Naive thymus-derived CD8-positive, alpha-beta T cell (primary cell): ENCODE measurements at regions not wholly inside any gene's neighbourhood (a gene's known extent, or its start where the extent isn't known, plus 50 kb on each side); places are given as distances from the start of the nearest gene placed in this dataset.
"Not testable (repeated sequence)": the region's sequence is repeated elsewhere in the genome, so short reads cannot be mapped to it uniquely, and the experiment has no call there.

ENCODE experiments used
- ATAC-seq, 2 donors: fragments of 150-1000 bp; cut with Tn5 transposase in 1 of 2; sonication (Bioruptor Pico), chemical (Tn5 transposase) in 1 of 2; 1 replicate in 1 of 2; 2 replicates in 1 of 2; pipeline ENCODE4 v1.10.0; 2021; ENCODE audit warnings: mild to moderate bottlenecking in 2 of 2, moderate library complexity in 2 of 2
- POLR2A ChIA-PET: fragments of 350-600 bp; sonication (Branson Sonifier 250); formaldehyde crosslinking; loops from one replicate; lab custom pipeline; 2021; ENCODE audit warnings: antibody characterized with exemption; lab: Charles Lee
- DNase-seq, 10 donors: peaks; one replicate each; pipeline versions ENCODE4 v3.0.0 to v3.0.0-alpha.2; 2020 to 2022
- H3K27ac Mint-ChIP-seq, 10 donors: one replicate each; pipeline ENCODE4 v1.8.0; 2020 to 2022; ENCODE audit warnings: mild to moderate bottlenecking in 10 of 10, mixed read lengths in 10 of 10, moderate library complexity in 4 of 10, inconsistent platforms in 1 of 10
- H3K27me3 Mint-ChIP-seq, 5 donors: one replicate each; pipeline ENCODE4 v1.8.0; 2021 to 2022; ENCODE audit warnings: mixed read lengths in 5 of 5
- H3K36me3 Mint-ChIP-seq, 3 donors: one replicate each; pipeline ENCODE4 v1.8.0; 2020 to 2022; ENCODE audit warnings: mixed read lengths in 3 of 3, mild to moderate bottlenecking in 2 of 3, inconsistent platforms in 1 of 3
- H3K4me1 Mint-ChIP-seq, 4 donors: one replicate each; pipeline ENCODE4 v1.8.0; 2021 to 2022; ENCODE audit warnings: mixed read lengths in 4 of 4
- H3K4me3 Mint-ChIP-seq, 10 donors: one replicate each; pipeline ENCODE4 v1.8.0; 2020 to 2022; ENCODE audit warnings: mild to moderate bottlenecking in 10 of 10, mixed read lengths in 10 of 10, moderate library complexity in 6 of 10, inconsistent platforms in 1 of 10
- H3K9me3 Mint-ChIP-seq, 9 donors: one replicate each; pipeline ENCODE4 v1.8.0; 2020 to 2022; ENCODE audit warnings: mixed read lengths in 9 of 9, mild to moderate bottlenecking in 3 of 9, inconsistent platforms in 1 of 9, moderate library complexity in 1 of 9

DNA sequence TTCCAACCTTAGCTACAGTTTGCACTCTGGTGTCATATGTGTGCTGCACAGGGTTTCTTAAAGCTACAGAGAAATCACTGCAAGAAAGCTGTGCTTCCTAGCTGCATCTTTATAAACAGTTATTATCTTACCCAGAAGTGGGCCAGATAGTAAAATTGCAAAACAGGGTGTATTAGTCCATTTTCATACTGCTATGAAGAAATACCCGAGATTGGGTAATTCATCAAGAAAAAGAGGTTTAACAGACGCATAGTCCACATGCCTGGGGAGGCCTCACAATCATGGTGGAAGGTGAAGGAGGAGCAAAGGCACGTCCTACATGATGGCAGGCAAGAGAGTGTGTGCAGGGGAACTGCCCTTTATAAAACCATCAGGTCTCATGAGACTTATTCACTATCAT is 92.6 kb upstream of the AGA start:
- POLR2A ChIA-PET, H3K27me3 Mint-ChIP-seq, H3K4me3 Mint-ChIP-seq, H3K27ac Mint-ChIP-seq, H3K36me3 Mint-ChIP-seq, H3K4me1 Mint-ChIP-seq, DNase-seq, ATAC-seq: not testable (repeated sequence)
- peaks cover 0 to 11% (median 3%) of the 10 kb centered on the region in 9 donors for H3K9me3 Mint-ChIP-seq

GRCh38 chr4:177546745-177547144 is 104.5 kb upstream of the AGA start:
- Mint-ChIP-seq H3K9me3 (peaks cover 0 to 2% (median 0%) of the 10 kb centered on the region in 9 donors), H3K4me3 (no peak overlapping the region), H3K36me3 (peaks cover 0 to 2% (median 0%) of the 10 kb centered on the region in 3 donors), H3K27me3 (no peaks in the 10 kb centered on the region), H3K4me1 (peaks cover 0 to 5% (median 1%) of the 10 kb centered on the region in 4 donors), H3K27ac (no peak overlapping the region)
- POLR2A ChIA-PET: no interaction called here
- ATAC-seq (no peak), DNase-seq (peak in 2 of 10 donors; percentile 15 to 17)

- Mint-ChIP-seq H3K27ac (peak overlapping the region in 1 of 10 donors; percentile 50), H3K4me3 (no peak overlapping the region), H3K27me3 (no peaks in the 10 kb centered on the region), H3K4me1 (peaks cover 0 to 5% (median 0%) of the 10 kb centered on the region in 4 donors), H3K36me3 (peaks cover 0 to 2% (median 0%) of the 10 kb centered on the region in 3 donors), H3K9me3 (peaks cover 0 to 2% (median 0%) of the 10 kb centered on the region in 9 donors)
- no peak for DNase-seq
- ATAC-seq: no peak
- POLR2A ChIA-PET: no interaction called here
Observed at GRCh38 chr4:177547985-177548384, 105.7 kb upstream of the AGA start.

DNA sequence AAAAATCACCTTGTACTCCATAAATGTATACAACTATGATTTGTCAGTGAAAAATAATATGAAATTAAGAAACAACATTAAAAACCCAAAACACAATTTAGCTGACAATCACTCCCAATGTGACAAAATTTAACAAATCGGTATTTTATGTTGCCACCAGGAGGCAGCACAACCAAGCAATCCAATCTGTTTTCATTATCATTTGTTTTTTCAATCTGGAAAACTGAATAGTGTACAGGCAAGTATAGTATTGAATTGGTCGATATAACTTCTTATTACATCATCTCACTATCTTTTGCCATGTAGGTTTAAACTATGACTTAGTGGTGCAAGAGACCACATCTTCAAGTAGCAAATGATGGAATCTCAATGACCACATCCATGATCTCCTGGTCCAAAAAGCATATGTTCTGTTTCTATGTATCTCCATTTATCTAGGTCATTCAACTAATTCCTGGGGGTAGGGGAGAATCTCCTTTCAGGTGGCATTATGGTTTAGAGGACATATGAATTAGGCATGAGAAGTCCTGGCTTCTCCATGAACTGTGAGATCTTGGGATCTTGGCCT is 112.9 kb upstream of the AGA start:
- ATAC-seq (no peak), DNase-seq (peak in 3 of 10 donors; percentile 4 to 19 (median 9))
- H3K27ac Mint-ChIP-seq: no peak overlapping the region
- H3K4me1 Mint-ChIP-seq: no peaks in the 10 kb centered on the region
- POLR2A ChIA-PET: no interaction called here
- peaks cover 0 to 2% (median 0%) of the 10 kb centered on the region in 3 donors for H3K36me3 Mint-ChIP-seq
- no peaks in the 10 kb centered on the region for H3K27me3 Mint-ChIP-seq
- peaks cover 0 to 2% (median 0%) of the 10 kb centered on the region in 9 donors for H3K9me3 Mint-ChIP-seq
- no peak overlapping the region for H3K4me3 Mint-ChIP-seq

GRCh38 chr4:177557416-177557815 is 115.2 kb upstream of the AGA start:
- Mint-ChIP-seq H3K36me3 (no peaks in the 10 kb centered on the region), H3K9me3 (no peaks in the 10 kb centered on the region), H3K27ac (no peak overlapping the region), H3K4me3 (no peak overlapping the region), H3K27me3 (no peaks in the 10 kb centered on the region), H3K4me1 (no peaks in the 10 kb centered on the region)
- ATAC-seq (no peak), DNase-seq (no peak)
- POLR2A ChIA-PET: no interaction called here

GRCh38 chr4:177558995-177559394 is 116.8 kb upstream of the AGA start:
- no peaks in the 10 kb centered on the region for H3K9me3 Mint-ChIP-seq
- POLR2A ChIA-PET: no interaction called here
- DNase-seq (no peak), ATAC-seq (no peak)
- H3K4me1 Mint-ChIP-seq: no peaks in the 10 kb centered on the region
- H3K36me3 Mint-ChIP-seq: no peaks in the 10 kb centered on the region
- no peaks in the 10 kb centered on the region for H3K27me3 Mint-ChIP-seq
- no peak overlapping the region for H3K4me3 Mint-ChIP-seq
- H3K27ac Mint-ChIP-seq: no peak overlapping the region

GRCh38 chr4:177562163-177562562 is 119.9 kb upstream of the AGA start:
- no peak overlapping the region for H3K27ac Mint-ChIP-seq
- POLR2A ChIA-PET: no interaction called here
- H3K9me3 Mint-ChIP-seq: peaks cover 0 to 1% (median 0%) of the 10 kb centered on the region in 9 donors
- no peaks in the 10 kb centered on the region for H3K36me3 Mint-ChIP-seq
- H3K27me3 Mint-ChIP-seq: no peaks in the 10 kb centered on the region
- H3K4me1 Mint-ChIP-seq: no peaks in the 10 kb centered on the region
- DNase-seq (no peak), ATAC-seq (no peak)
- H3K4me3 Mint-ChIP-seq: no peak overlapping the region

- Mint-ChIP-seq H3K27ac (no peak overlapping the region), H3K4me1 (no peaks in the 10 kb centered on the region), H3K27me3 (peaks cover 0 to 2% (median 0%) of the 10 kb centered on the region in 5 donors), H3K4me3 (no peak overlapping the region), H3K36me3 (no peaks in the 10 kb centered on the region), H3K9me3 (peaks cover 0 to 1% (median 0%) of the 10 kb centered on the region in 9 donors)
- POLR2A ChIA-PET: no interaction called here
- DNase-seq (no peak), ATAC-seq (no peak)
Observed at GRCh38 chr4:177562859-177563258, 120.6 kb upstream of the AGA start.

- peaks cover 0 to 1% (median 0%) of the 10 kb centered on the region in 9 donors for H3K9me3 Mint-ChIP-seq
- no peak overlapping the region for H3K27ac Mint-ChIP-seq
- ATAC-seq (no peak), DNase-seq (no peak)
- peaks cover 0 to 2% (median 0%) of the 10 kb centered on the region in 5 donors for H3K27me3 Mint-ChIP-seq
- POLR2A ChIA-PET: no interaction called here
- no peaks in the 10 kb centered on the region for H3K4me1 Mint-ChIP-seq
- no peaks in the 10 kb centered on the region for H3K36me3 Mint-ChIP-seq
- H3K4me3 Mint-ChIP-seq: no peak overlapping the region
Observed at GRCh38 chr4:177566691-177567090, 124.5 kb upstream of the AGA start.

DNA sequence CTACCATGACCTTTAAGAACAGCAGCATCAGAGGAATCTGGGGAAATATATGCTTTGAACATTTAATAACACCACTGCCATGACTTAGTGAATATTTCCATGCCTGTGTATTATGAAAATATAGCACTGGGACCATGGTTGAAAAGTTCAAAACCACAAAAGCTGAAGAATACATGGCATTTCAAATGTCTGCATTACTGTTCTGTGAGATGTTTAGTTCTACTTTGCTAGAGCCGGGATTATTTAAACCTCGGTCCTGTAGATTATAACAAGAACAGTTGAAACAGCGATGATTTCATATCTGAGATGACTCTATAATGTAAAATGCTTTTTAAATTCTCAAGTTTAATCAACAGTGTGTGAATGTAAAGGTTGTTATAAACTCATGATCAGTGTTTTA is 126.7 kb upstream of the AGA start:
- Mint-ChIP-seq H3K36me3 (no peaks in the 10 kb centered on the region), H3K4me3 (no peak overlapping the region), H3K9me3 (peaks cover 0 to 1% (median 0%) of the 10 kb centered on the region in 9 donors), H3K4me1 (no peaks in the 10 kb centered on the region), H3K27ac (no peak overlapping the region), H3K27me3 (peaks cover 0 to 2% (median 0%) of the 10 kb centered on the region in 5 donors)
- no peak for DNase-seq
- ATAC-seq: no peak
- POLR2A ChIA-PET: no interaction called here

- Mint-ChIP-seq H3K36me3 (no peaks in the 10 kb centered on the region), H3K27ac (no peak overlapping the region), H3K4me1 (no peaks in the 10 kb centered on the region), H3K4me3 (no peak overlapping the region), H3K27me3 (peaks cover 0 to 2% (median 0%) of the 10 kb centered on the region in 5 donors), H3K9me3 (peaks cover 0 to 1% (median 0%) of the 10 kb centered on the region in 9 donors)
- ATAC-seq (no peak), DNase-seq (no peak)
- POLR2A ChIA-PET: no interaction called here
Observed at GRCh38 chr4:177569434-177569833, 127.2 kb upstream of the AGA start.

- Mint-ChIP-seq H3K4me1 (no peaks in the 10 kb centered on the region), H3K27me3 (peaks cover 0 to 3% (median 0%) of the 10 kb centered on the region in 5 donors), H3K27ac (no peak overlapping the region), H3K36me3 (no peaks in the 10 kb centered on the region), H3K4me3 (no peak overlapping the region), H3K9me3 (no peaks in the 10 kb centered on the region)
- no peak for DNase-seq
- POLR2A ChIA-PET: no interaction called here
- ATAC-seq: no peak
Observed at GRCh38 chr4:177573507-177573906, 131.3 kb upstream of the AGA start.

DNA sequence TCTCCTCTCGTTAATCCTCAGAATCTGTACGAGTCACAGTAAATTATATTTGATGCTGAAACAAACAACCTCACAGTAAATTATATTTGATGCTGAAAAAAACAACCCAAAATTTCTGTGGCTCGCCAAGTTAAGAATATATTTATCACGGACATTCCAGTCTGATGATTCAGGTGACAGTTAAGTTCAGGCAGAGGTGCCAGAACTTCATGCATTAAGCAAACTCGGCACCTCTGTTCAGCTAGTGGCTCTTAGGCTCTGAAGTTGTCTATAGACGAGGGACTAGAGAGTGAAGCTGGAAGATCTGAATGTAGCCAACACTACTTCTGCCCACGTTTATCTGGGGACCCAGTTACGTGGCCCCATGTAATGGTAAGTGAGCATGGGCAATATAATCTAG is 132.2 kb upstream of the AGA start:
- Mint-ChIP-seq H3K36me3 (no peaks in the 10 kb centered on the region), H3K27ac (no peak overlapping the region), H3K9me3 (no peaks in the 10 kb centered on the region), H3K27me3 (peaks cover 0 to 3% (median 0%) of the 10 kb centered on the region in 5 donors), H3K4me3 (no peak overlapping the region), H3K4me1 (no peaks in the 10 kb centered on the region)
- ATAC-seq: no peak
- POLR2A ChIA-PET: no interaction called here
- DNase-seq: no peak

DNA sequence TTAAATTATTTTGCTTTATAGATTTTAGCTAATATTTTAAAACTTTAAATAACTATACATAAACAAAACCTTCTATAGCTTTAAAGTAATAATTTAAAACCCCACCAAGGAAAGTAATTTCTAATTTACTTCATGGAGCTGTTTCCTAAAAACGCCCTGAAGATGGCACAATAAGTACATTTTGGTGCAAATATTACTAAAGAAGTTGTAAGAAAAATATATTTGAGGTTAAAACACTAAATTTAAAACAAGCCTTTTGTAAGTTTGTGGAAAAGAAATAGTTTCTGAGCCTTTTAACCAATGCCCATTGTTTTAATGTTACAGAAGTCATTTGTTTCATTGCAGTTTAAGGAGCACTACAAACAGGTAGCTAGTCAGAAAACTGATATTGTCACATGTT is 137.4 kb upstream of the AGA start:
- Mint-ChIP-seq H3K4me1 (no peaks in the 10 kb centered on the region), H3K9me3 (no peaks in the 10 kb centered on the region), H3K27me3 (peaks cover 0 to 3% (median 0%) of the 10 kb centered on the region in 5 donors), H3K4me3 (no peak overlapping the region), H3K27ac (no peak overlapping the region), H3K36me3 (no peaks in the 10 kb centered on the region)
- no peak for ATAC-seq
- no peak for DNase-seq
- POLR2A ChIA-PET: no interaction called here
